Caco-2 (cell line): ENCODE measurements at regions not wholly inside any gene's neighbourhood (a gene's known extent, or its start where the extent isn't known, plus 50 kb on each side); places are given as distances from the start of the nearest gene placed in this dataset.

Experiments
- BruUV-seq: library from RNA; stranded (reverse); fragments of 400-500 nt; replicated peaks from 2 replicates; lab custom pipeline; 2021; lab: Mats Ljungman, UMichigan
- CTCF ChIA-PET: fragments of 300-600 bp; sonication (Branson Sonifier 250); formaldehyde crosslinking; loops from one replicate; lab custom pipeline; 2022; ENCODE audit warnings: antibody characterized with exemption; lab: Charles Lee
- POLR2A ChIA-PET: fragments of 300-600 bp; sonication (Branson Sonifier 250); formaldehyde crosslinking; loops from one replicate; lab custom pipeline; 2022; ENCODE audit warnings: antibody characterized with exemption; lab: Charles Lee
- DNase-seq, 2 experiments: peaks; one replicate each; pipeline versions ENCODE4 v3.0.0 to v3.0.0-alpha.2; 2020 to 2022
- H3K27me3 ChIP-seq: replicated peaks from 2 replicates; pipeline ENCODE4 v1.6.0; 2011; ENCODE audit warnings: low read length; ENCODE audit not compliant: control insufficient read depth, insufficient read depth
- H3K36me3 ChIP-seq: 2 replicates; pipeline ENCODE4 v1.5.1; 2011; ENCODE audit warnings: low read length; ENCODE audit not compliant: control insufficient read depth, insufficient read depth
- H3K4me1 ChIP-seq: fragments of 250-450 bp; sonication (Bioruptor Pico); 2 replicates; pipeline ENCODE4 v1.5.1; 2020; ENCODE audit warnings: mild to moderate bottlenecking
- H3K4me3 ChIP-seq: 2 replicates; pipeline ENCODE4 v1.5.1; 2011; ENCODE audit warnings: low read depth, mild to moderate bottlenecking, control low read depth, low read length
- H3K9me3 ChIP-seq: fragments of 250-450 bp; sonication (Bioruptor Pico); 2 replicates; pipeline ENCODE4 v1.5.1; 2020; ENCODE audit warnings: mild to moderate bottlenecking, moderate library complexity
- H3K27ac Mint-ChIP-seq: one replicate; pipeline ENCODE4 v1.8.0; 2022; ENCODE audit warnings: mixed read lengths; ENCODE audit not compliant: unreplicated experiment
- H3K27me3 Mint-ChIP-seq: one replicate; pipeline ENCODE4 v1.8.0; 2022; ENCODE audit warnings: mixed read lengths; ENCODE audit not compliant: insufficient read depth, unreplicated experiment
- H3K36me3 Mint-ChIP-seq: one replicate; pipeline ENCODE4 v1.8.0; 2022; ENCODE audit warnings: mild to moderate bottlenecking, mixed read lengths; ENCODE audit not compliant: insufficient read depth, unreplicated experiment
- H3K4me1 Mint-ChIP-seq: one replicate; pipeline ENCODE4 v1.8.0; 2022; ENCODE audit warnings: low read depth, mixed read lengths; ENCODE audit not compliant: unreplicated experiment
- H3K4me3 Mint-ChIP-seq: one replicate; pipeline ENCODE4 v1.8.0; 2022; ENCODE audit warnings: mild to moderate bottlenecking, moderate library complexity, mixed read lengths; ENCODE audit not compliant: unreplicated experiment
- H3K9me3 Mint-ChIP-seq: one replicate; pipeline ENCODE4 v1.8.0; 2022; ENCODE audit warnings: mixed read lengths; ENCODE audit not compliant: unreplicated experiment
- intact Hi-C: fragments of 100-400 bp; cut with micrococcal nuclease; formaldehyde crosslinking; loops from one replicate; pipeline ENCODE4 v1.10.0; 2022; ENCODE audit not compliant: unreplicated experiment
- TF ChIP-seq, protein P1 (sequence below), 2 experiments: fragments of 200-600 bp in 1 of 2; IDR thresholded peaks; 1 replicate in 1 of 2; 2 replicates in 1 of 2; pipeline versions ENCODE4 v1.5.1 to v1.8.0; 2011 to 2022; ENCODE audit warnings: antibody characterized with exemption in 1 of 2, control low read depth in 1 of 2, inconsistent platforms in 1 of 2, low read depth in 1 of 2, low read length in 1 of 2, mild to moderate bottlenecking in 1 of 2, moderate library complexity in 1 of 2; ENCODE audit not compliant: insufficient read depth in 1 of 2, severe bottlenecking in 1 of 2, unreplicated experiment in 1 of 2

DNA sequence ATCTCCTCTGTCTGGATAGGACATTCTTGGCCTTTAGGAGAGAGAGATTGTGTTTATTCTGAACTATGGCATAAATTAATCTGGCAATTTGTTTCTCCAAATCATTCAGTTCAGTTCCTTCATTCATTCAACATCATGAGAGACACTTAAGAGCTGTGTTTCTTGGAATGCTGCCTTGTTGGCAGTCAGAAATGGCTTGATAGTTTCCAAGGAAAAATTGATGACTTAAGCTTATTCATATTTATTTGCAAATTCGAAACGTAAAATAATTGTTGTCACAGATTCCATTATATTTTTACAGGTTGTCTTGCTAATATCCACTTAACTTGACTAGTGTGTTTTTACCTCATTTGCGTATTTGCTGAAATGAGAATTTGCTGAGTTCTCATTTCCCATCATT lies 393.0 kb downstream of the C12orf75 start:
- POLR2A ChIA-PET: no interaction called here
- DNase-seq: no peak
- intact Hi-C loops: no loop called here
- Mint-ChIP-seq H3K27me3 (no peaks in the 10 kb centered on the region), H3K36me3 (no peaks in the 10 kb centered on the region), H3K9me3 (no peaks in the 10 kb centered on the region), H3K4me3 (no peak overlapping the region), H3K27ac (no peak overlapping the region), H3K4me1 (no peaks in the 10 kb centered on the region)
- no peaks in the 10 kb centered on the region for H3K27me3 ChIP-seq
- TF ChIP-seq, protein P1, sequence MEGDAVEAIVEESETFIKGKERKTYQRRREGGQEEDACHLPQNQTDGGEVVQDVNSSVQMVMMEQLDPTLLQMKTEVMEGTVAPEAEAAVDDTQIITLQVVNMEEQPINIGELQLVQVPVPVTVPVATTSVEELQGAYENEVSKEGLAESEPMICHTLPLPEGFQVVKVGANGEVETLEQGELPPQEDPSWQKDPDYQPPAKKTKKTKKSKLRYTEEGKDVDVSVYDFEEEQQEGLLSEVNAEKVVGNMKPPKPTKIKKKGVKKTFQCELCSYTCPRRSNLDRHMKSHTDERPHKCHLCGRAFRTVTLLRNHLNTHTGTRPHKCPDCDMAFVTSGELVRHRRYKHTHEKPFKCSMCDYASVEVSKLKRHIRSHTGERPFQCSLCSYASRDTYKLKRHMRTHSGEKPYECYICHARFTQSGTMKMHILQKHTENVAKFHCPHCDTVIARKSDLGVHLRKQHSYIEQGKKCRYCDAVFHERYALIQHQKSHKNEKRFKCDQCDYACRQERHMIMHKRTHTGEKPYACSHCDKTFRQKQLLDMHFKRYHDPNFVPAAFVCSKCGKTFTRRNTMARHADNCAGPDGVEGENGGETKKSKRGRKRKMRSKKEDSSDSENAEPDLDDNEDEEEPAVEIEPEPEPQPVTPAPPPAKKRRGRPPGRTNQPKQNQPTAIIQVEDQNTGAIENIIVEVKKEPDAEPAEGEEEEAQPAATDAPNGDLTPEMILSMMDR (IDR thresholded peaks at IDR 0.05; ENCODE audit: insufficient read depth in 1 of 2, low read depth in 1 of 2, low read length in 1 of 2, severe bottlenecking in 1 of 2, unreplicated experiment in 1 of 2): no peak
- BruUV-seq: no TSS peak
- H3K9me3 ChIP-seq: no peaks in the 10 kb centered on the region
- CTCF ChIA-PET: no interaction called here
- H3K4me3 ChIP-seq: no peak overlapping the region
- no peaks in the 10 kb centered on the region for H3K4me1 ChIP-seq
- H3K36me3 ChIP-seq: no peaks in the 10 kb centered on the region

DNA sequence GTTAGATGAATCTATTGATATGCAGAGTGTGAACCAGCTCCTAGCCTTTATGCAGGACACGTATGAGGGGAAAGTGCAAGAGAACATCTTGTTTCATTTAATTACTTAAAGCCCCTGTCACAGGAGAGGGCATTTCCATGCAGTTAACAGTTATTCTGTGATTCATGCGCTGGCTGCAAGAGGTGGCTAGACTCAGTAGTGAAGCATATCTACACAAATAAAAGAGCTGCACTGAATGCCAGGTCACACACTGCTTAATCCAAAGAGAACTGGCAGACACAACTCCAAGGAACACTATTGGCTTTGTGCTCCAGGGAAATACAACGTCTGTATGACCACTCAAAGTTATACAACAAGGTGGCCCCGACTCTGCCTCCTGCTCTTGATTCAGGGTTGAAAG lies 394.1 kb downstream of the C12orf75 start:
- intact Hi-C loops: no loop called here
- Histone ChIP-seq H3K4me1 (no peaks in the 10 kb centered on the region), H3K36me3 (no peaks in the 10 kb centered on the region), H3K9me3 (no peaks in the 10 kb centered on the region), H3K4me3 (no peak overlapping the region), H3K27me3 (no peaks in the 10 kb centered on the region)
- BruUV-seq: no TSS peak
- DNase-seq: no peak
- Mint-ChIP-seq H3K4me3 (no peak overlapping the region), H3K27ac (no peak overlapping the region), H3K9me3 (no peaks in the 10 kb centered on the region), H3K36me3 (no peaks in the 10 kb centered on the region), H3K4me1 (no peaks in the 10 kb centered on the region), H3K27me3 (no peaks in the 10 kb centered on the region)
- CTCF ChIA-PET: no interaction called here
- TF ChIP-seq, protein P1 (IDR thresholded peaks at IDR 0.05; ENCODE audit: insufficient read depth in 1 of 2, low read depth in 1 of 2, low read length in 1 of 2, severe bottlenecking in 1 of 2, unreplicated experiment in 1 of 2): no peak
- POLR2A ChIA-PET: no interaction called here

DNA sequence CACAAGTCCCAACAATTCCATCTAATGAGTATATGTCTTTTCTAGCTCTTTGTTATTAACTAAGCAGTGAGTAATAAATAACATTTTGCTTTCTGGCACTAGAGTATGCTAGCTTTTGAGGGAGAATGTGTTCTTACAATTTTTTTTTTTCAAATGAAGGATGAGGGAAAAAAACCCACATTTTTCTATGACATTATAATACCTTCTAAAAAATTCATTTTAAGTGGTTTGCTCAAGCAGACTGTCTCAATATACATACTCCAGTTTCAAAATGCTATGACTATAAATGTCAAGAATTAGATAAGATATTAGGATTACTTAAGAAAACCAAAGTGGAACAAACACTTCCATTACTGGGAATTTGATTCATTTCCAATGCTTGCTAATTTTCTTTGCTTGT lies 394.6 kb downstream of the C12orf75 start:
- no TSS peak for BruUV-seq
- H3K4me1 Mint-ChIP-seq: no peaks in the 10 kb centered on the region
- H3K9me3 ChIP-seq: no peaks in the 10 kb centered on the region
- TF ChIP-seq, protein P1 (IDR thresholded peaks at IDR 0.05; ENCODE audit: insufficient read depth in 1 of 2, low read depth in 1 of 2, low read length in 1 of 2, severe bottlenecking in 1 of 2, unreplicated experiment in 1 of 2): no peak
- CTCF ChIA-PET: no interaction called here
- no peaks in the 10 kb centered on the region for H3K27me3 Mint-ChIP-seq
- peaks cover under 1% of the 10 kb centered on the region for H3K9me3 Mint-ChIP-seq
- H3K4me1 ChIP-seq: no peaks in the 10 kb centered on the region
- H3K4me3 ChIP-seq: no peak overlapping the region
- no peaks in the 10 kb centered on the region for H3K36me3 ChIP-seq
- intact Hi-C loops: no loop called here
- POLR2A ChIA-PET: no interaction called here
- no peaks in the 10 kb centered on the region for H3K36me3 Mint-ChIP-seq
- DNase-seq: no peak
- H3K4me3 Mint-ChIP-seq: no peak overlapping the region
- H3K27me3 ChIP-seq: no peaks in the 10 kb centered on the region
- H3K27ac Mint-ChIP-seq: no peak overlapping the region
